OCI-LY7 (cell line): ENCODE measurements at regions not wholly inside any gene's neighbourhood (a gene's known extent, or its start where the extent isn't known, plus 50 kb on each side); places are given as distances from the start of the nearest gene placed in this dataset.
A peak's percentile ranks its signal among the peaks of the same experiment; 100 is the strongest.

Experiments used
- BruUV-seq: library from RNA; stranded (reverse); fragments of 400-500 nt; replicated peaks from 2 replicates; lab custom pipeline; 2021; lab: Mats Ljungman, UMichigan
- CTCF ChIA-PET: fragments of 300-600 bp; sonication (Branson Sonifier 250); formaldehyde crosslinking; loops from one replicate; lab custom pipeline; 2022; ENCODE audit warnings: antibody characterized with exemption; ENCODE audit not compliant: unreplicated experiment; lab: Charles Lee
- POLR2A ChIA-PET: fragments of 300-600 bp; sonication (Branson Sonifier 250); formaldehyde crosslinking; loops from one replicate; lab custom pipeline; 2022; ENCODE audit warnings: antibody characterized with exemption; lab: Charles Lee
- DNase-seq: peaks from one replicate; pipeline ENCODE4 v3.0.0-alpha.2; 2015; ENCODE audit warnings: low spot score
- H2AFZ ChIP-seq: fragments of 200-600 bp; sonication (generic), shearing (Covaris generic); 2 replicates; pipeline ENCODE4 v1.6.1; 2014; ENCODE audit warnings: mild to moderate bottlenecking, antibody characterized with exemption, low read length, moderate library complexity
- H3K27ac ChIP-seq: fragments of 200-600 bp; sonication (generic); 2 replicates; pipeline ENCODE4 v1.5.1; 2014; ENCODE audit warnings: mixed run types, low read depth, mild to moderate bottlenecking, moderate library complexity, low read length, inconsistent platforms; ENCODE audit not compliant: poor library complexity, severe bottlenecking
- H3K36me3 ChIP-seq: fragments of 200-600 bp; sonication (generic); 2 replicates; pipeline ENCODE4 v1.6.1; 2014; ENCODE audit warnings: mild to moderate bottlenecking, antibody characterized with exemption, low read length, moderate library complexity, mixed read lengths; ENCODE audit not compliant: insufficient read depth
- H3K4me1 ChIP-seq: fragments of 200-600 bp; sonication (generic); 2 replicates; pipeline ENCODE4 v1.5.1; 2014; ENCODE audit warnings: mild to moderate bottlenecking, low read length; ENCODE audit not compliant: insufficient read depth, poor library complexity, severe bottlenecking
- H3K4me2 ChIP-seq: fragments of 200-600 bp; sonication (generic); 2 replicates; pipeline ENCODE4 v1.6.1; 2014; ENCODE audit warnings: mild to moderate bottlenecking, low read length
- H3K4me3 ChIP-seq: fragments of 200-600 bp; sonication (generic); 2 replicates; pipeline ENCODE4 v1.5.1; 2014; ENCODE audit warnings: mild to moderate bottlenecking, low read depth, low read length; ENCODE audit not compliant: poor library complexity, severe bottlenecking
- H3K79me2 ChIP-seq: fragments of 200-600 bp; sonication (generic); 2 replicates; pipeline ENCODE4 v1.6.1; 2016; ENCODE audit warnings: low read depth, mild to moderate bottlenecking, low read length, moderate library complexity, mixed read lengths; ENCODE audit not compliant: insufficient read depth
- H3K9me2 ChIP-seq: fragments of 200-600 bp; sonication (generic); 2 replicates; pipeline ENCODE4 v1.6.1; 2016; ENCODE audit warnings: mild to moderate bottlenecking, low read length, mixed read lengths; ENCODE audit not compliant: insufficient read depth
- H3K9me3 ChIP-seq: fragments of 200-600 bp; sonication (generic); 2 replicates; pipeline ENCODE4 v1.6.1; 2014; ENCODE audit warnings: mild to moderate bottlenecking, mixed run types, low read length, mixed read lengths
- H4K20me1 ChIP-seq: fragments of 200-600 bp; sonication (generic); 2 replicates; pipeline ENCODE4 v1.6.1; 2014; ENCODE audit warnings: mild to moderate bottlenecking, antibody characterized with exemption, low read length, moderate library complexity, mixed read lengths; ENCODE audit not compliant: insufficient read depth
- EZH2phosphoT487 ChIP-seq: fragments of 200-600 bp; sonication (generic); IDR thresholded peaks from 2 replicates; pipeline ENCODE4 v1.6.1; 2018; ENCODE audit warnings: low read depth, borderline replicate concordance, mild to moderate bottlenecking, mixed run types, antibody characterized with exemption, low read length, moderate library complexity, mixed read lengths
- intact Hi-C: fragments of 100-400 bp; cut with micrococcal nuclease; formaldehyde crosslinking; loops from one replicate; pipeline ENCODE4 v1.10.0; 2022; ENCODE audit not compliant: unreplicated experiment
- TF ChIP-seq, protein P1 (sequence below): fragments of 200-600 bp; sonication (generic); conservative IDR thresholded peaks from 2 replicates; pipeline ENCODE4 v1.5.1; 2014; ENCODE audit warnings: mild to moderate bottlenecking, antibody characterized with exemption, low read length, moderate library complexity, mixed read lengths

DNA sequence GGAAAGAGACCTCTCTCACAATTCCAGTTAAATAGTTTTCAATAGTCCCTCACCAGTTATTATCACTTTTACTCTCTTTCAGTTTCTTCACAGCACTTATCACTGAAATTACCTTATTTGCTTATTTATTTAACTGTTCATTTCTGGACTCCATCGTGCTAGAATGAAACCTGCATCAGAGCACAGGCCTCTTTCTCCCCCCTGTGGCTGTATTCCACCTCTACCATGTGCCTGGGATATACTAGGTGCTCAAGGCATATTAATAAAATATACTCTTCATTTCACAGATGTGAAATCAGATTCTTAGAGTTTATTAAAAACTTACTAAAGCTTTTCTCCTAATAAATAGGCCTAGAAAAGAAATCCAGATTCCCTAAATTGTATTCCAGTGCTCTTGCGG lies 308.9 kb upstream of the MON1B start:
- Histone ChIP-seq H3K27ac (no peak overlapping the region), H3K36me3 (no peaks in the 10 kb centered on the region), H3K4me3 (no peak overlapping the region), H3K4me1 (no peaks in the 10 kb centered on the region), H3K9me2 (no peaks in the 10 kb centered on the region), H4K20me1 (no peaks in the 10 kb centered on the region), H3K4me2 (no peak overlapping the region), H2AFZ (no peak overlapping the region), H3K79me2 (no peaks in the 10 kb centered on the region), H3K9me3 (no peaks in the 10 kb centered on the region)
- CTCF ChIA-PET: no interaction called here
- intact Hi-C loops: no loop called here
- no peak for TF ChIP-seq EZH2phosphoT487
- TF ChIP-seq, protein P1, sequence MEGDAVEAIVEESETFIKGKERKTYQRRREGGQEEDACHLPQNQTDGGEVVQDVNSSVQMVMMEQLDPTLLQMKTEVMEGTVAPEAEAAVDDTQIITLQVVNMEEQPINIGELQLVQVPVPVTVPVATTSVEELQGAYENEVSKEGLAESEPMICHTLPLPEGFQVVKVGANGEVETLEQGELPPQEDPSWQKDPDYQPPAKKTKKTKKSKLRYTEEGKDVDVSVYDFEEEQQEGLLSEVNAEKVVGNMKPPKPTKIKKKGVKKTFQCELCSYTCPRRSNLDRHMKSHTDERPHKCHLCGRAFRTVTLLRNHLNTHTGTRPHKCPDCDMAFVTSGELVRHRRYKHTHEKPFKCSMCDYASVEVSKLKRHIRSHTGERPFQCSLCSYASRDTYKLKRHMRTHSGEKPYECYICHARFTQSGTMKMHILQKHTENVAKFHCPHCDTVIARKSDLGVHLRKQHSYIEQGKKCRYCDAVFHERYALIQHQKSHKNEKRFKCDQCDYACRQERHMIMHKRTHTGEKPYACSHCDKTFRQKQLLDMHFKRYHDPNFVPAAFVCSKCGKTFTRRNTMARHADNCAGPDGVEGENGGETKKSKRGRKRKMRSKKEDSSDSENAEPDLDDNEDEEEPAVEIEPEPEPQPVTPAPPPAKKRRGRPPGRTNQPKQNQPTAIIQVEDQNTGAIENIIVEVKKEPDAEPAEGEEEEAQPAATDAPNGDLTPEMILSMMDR: 0 out of 2 replicates have a peak, but pooled peaks have one; percentile 27
- POLR2A ChIA-PET: no interaction called here
- BruUV-seq: no TSS peak
- no peak for DNase-seq

DNA sequence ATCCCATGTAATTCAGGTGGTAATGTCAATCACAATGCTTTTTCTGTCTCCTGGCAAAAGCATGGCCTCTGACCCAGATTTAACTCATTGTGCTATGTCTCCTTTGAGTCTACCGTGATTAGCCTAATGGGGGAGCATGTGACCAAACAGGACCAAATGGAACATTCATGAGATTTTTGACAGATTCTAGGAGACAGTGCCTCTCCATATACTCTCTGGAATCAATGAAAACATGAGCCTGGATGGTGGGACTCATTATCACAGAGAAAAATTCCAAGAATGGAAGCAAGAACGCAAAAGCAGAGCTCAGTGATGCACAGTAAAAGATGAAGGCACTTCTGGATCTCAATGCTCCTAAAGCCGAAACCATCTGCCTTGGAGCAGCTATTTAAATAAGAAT lies 307.9 kb upstream of the MON1B start:
- DNase-seq: no peak
- POLR2A ChIA-PET: no interaction called here
- no peak overlapping the region for H3K27ac ChIP-seq
- no peaks in the 10 kb centered on the region for H3K9me3 ChIP-seq
- no peak overlapping the region for H2AFZ ChIP-seq
- intact Hi-C loops: no loop called here
- CTCF ChIA-PET: interaction anchor here (0.5 kb wide), 1 partner anchor 600 kb away, joined by 3 read pairs; no protein-coding TSS in a partner anchor
- TF ChIP-seq EZH2phosphoT487: no peak
- TF ChIP-seq, protein P1: no peak
- no peak overlapping the region for H3K4me3 ChIP-seq
- H3K9me2 ChIP-seq: no peaks in the 10 kb centered on the region
- no peaks in the 10 kb centered on the region for H3K4me1 ChIP-seq
- BruUV-seq: no TSS peak
- no peaks in the 10 kb centered on the region for H4K20me1 ChIP-seq
- H3K79me2 ChIP-seq: no peaks in the 10 kb centered on the region
- H3K36me3 ChIP-seq: no peaks in the 10 kb centered on the region
- H3K4me2 ChIP-seq: no peak overlapping the region

DNA sequence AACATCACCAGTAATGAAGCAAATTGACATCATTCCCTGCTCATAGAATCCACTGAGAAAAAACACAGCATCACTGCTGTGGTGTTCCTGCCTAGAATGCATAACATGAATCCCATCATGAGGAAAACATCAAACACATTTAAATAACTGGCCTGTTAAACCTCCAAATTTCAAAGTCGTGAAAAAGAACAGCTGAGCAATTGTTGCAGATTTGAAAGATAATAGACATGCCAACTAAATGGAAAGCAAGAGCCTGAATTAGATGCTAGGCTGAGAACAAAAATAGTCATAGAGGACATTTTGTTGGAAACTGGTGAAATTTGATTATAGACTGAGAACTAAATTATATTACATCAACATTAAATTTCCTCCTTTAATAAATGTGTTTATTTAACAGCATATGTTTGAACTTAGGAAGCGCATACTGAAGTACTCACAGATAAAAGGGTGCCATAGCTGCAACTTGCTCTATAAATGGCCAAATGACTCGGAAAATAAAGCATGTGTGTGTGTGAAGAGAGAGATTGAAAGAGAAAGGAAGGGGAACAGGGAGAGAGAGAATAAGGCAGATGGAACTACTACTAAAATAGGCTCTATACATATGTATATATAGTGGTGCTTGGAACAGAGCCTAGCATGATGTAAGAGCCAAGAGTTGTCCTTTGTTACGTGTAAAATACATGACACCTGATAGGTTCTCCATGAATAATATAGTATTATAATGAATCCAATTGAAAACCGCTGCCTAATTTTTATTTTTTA lies 305.0 kb upstream of the MON1B start:
- Histone ChIP-seq H3K4me3 (no peak overlapping the region), H3K36me3 (no peaks in the 10 kb centered on the region), H3K9me3 (no peaks in the 10 kb centered on the region), H3K27ac (no peak overlapping the region), H3K9me2 (no peaks in the 10 kb centered on the region), H2AFZ (no peak overlapping the region), H3K4me2 (no peak overlapping the region), H3K79me2 (no peaks in the 10 kb centered on the region), H4K20me1 (no peaks in the 10 kb centered on the region), H3K4me1 (no peaks in the 10 kb centered on the region)
- TF ChIP-seq, protein P1: no peak
- no peak for TF ChIP-seq EZH2phosphoT487
- DNase-seq: no peak
- CTCF ChIA-PET: no interaction called here
- no TSS peak for BruUV-seq
- intact Hi-C loops: no loop called here
- POLR2A ChIA-PET: interaction anchor here (0.5 to 1.4 kb wide), 4 partner anchors 14 to 36 kb away, joined by 3 to 4 read pairs (median 3); no protein-coding TSS in a partner anchor
